Thyroid gland (tissue), 4 donors: ENCODE measurements at regions not wholly inside any gene's neighbourhood (a gene's known extent, or its start where the extent isn't known, plus 50 kb on each side); places are given as distances from the start of the nearest gene placed in this dataset.

ENCODE experiments used
- DNase-seq, 2 donors: peaks; one replicate each; pipeline ENCODE4 v3.0.0-alpha.2; 2019
- H3K27ac ChIP-seq, 3 donors: fragments of 200-600 bp; sonication (generic); 1 replicate in 2 of 3; 2 replicates in 1 of 3; pipeline ENCODE4 v1.5.1; 2016 to 2019; ENCODE audit warnings: mild to moderate bottlenecking in 1 of 3, moderate library complexity in 1 of 3
- H3K27me3 ChIP-seq: fragments of 200-600 bp; sonication (generic); one replicate; pipeline ENCODE4 v1.5.1; 2019
- H3K36me3 ChIP-seq, 2 donors: fragments of 200-600 bp; sonication (generic); one replicate each; pipeline ENCODE4 v1.5.1; 2016 to 2019
- H3K4me1 ChIP-seq, 2 donors: fragments of 200-600 bp; sonication (generic); one replicate each; pipeline ENCODE4 v1.5.1; 2017 to 2019
- H3K4me3 ChIP-seq, 3 donors: fragments of 200-600 bp; sonication (generic); replicated peaks in 1 of 3; 1 replicate in 2 of 3; 2 replicates in 1 of 3; pipeline ENCODE4 v1.5.1; 2016; ENCODE audit warnings: mild to moderate bottlenecking in 1 of 3
- H3K9me3 ChIP-seq: fragments of 200-600 bp; sonication (generic); one replicate; pipeline ENCODE4 v1.5.1; 2017
- POLR2A ChIP-seq, 2 donors: fragments of 450-650 bp; IDR thresholded peaks; one replicate each; pipeline ENCODE4 v1.6.1; 2017; ENCODE audit warnings: antibody characterized with exemption in 2 of 2, mild to moderate bottlenecking in 2 of 2, moderate library complexity in 1 of 2
- WGBS, 2 donors: methylation state at CpG; one replicate each; pipeline ENCODE4 v1.1.5; 2017; 5-methylcytosine and 5-hydroxymethylcytosine counted together
- intact Hi-C: fragments of 100-400 bp; cut with DNase I; formaldehyde crosslinking; loops from one replicate; pipeline ENCODE4 v1.15.1; 2023
- TF ChIP-seq, protein P1 (sequence below), 6 experiments: fragments of 200-600 bp in 3 of 6; fragments of 450-650 bp in 3 of 6; sonication (generic) in 3 of 6; IDR thresholded peaks; one replicate each; pipeline ENCODE4 v1.5.1; 2016 to 2019; ENCODE audit warnings: antibody characterized with exemption in 6 of 6, mild to moderate bottlenecking in 2 of 6, inconsistent platforms in 1 of 6, moderate library complexity in 1 of 6

DNA sequence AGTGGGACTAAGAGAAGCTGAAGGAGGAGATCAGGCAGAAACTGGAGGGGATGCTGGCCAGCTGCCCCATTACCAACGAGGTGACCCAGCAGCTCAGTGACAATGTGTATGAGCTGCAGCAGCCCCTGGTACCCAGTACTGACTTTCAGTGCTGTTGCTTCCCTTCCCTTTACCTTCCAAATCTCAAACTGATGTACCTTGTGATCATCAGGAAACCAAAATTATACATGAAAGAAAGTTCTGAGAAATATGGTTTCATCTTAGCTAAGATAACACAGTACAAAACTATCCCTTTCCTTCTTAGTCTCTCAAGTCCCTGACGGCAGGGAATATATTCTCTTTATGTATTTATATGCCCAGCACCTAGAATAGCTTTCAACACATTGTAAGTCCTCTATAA, 52.3 kb upstream of the CERS6 start:
- Histone ChIP-seq H3K9me3 (no peaks in the 10 kb centered on the region), H3K27ac (no peak overlapping the region), H3K4me1 (no peaks in the 10 kb centered on the region), H3K27me3 (no peaks in the 10 kb centered on the region), H3K36me3 (no peaks in the 10 kb centered on the region), H3K4me3 (no peak overlapping the region)
- TF ChIP-seq, protein P1, sequence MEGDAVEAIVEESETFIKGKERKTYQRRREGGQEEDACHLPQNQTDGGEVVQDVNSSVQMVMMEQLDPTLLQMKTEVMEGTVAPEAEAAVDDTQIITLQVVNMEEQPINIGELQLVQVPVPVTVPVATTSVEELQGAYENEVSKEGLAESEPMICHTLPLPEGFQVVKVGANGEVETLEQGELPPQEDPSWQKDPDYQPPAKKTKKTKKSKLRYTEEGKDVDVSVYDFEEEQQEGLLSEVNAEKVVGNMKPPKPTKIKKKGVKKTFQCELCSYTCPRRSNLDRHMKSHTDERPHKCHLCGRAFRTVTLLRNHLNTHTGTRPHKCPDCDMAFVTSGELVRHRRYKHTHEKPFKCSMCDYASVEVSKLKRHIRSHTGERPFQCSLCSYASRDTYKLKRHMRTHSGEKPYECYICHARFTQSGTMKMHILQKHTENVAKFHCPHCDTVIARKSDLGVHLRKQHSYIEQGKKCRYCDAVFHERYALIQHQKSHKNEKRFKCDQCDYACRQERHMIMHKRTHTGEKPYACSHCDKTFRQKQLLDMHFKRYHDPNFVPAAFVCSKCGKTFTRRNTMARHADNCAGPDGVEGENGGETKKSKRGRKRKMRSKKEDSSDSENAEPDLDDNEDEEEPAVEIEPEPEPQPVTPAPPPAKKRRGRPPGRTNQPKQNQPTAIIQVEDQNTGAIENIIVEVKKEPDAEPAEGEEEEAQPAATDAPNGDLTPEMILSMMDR (IDR thresholded peaks at IDR 0.05), result no peak
- no peak for TF ChIP-seq POLR2A (IDR thresholded peaks at IDR 0.05)
- 84% methylated on average over 2 of the region's 2 CpGs for WGBS, 2 donors
- intact Hi-C loops, result no loop called here
- no peak for DNase-seq

DNA sequence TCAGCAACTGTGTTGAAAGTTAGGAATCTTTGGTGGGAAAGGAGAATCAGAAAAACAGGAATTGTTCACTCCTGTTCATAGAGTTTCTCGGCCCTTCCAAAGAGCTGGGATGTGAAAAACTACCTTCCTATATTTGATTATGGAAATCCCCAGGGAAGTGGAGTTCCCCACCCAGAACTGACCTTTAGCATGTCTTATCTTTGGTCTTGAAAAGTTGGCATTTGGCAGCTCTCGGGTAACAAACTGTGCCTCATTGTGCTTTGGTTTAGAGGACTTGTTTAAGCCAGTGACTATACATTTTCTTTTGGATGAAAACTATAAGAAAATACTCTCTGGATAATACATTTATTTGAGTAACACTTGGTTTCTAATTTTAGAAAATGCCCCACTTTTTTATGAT, 51.3 kb upstream of the CERS6 start:
- no peaks in the 10 kb centered on the region for H3K4me1 ChIP-seq
- intact Hi-C loops, result no loop called here
- DNase-seq, result no peak
- H3K27ac ChIP-seq, result no peak overlapping the region
- no peaks in the 10 kb centered on the region for H3K27me3 ChIP-seq
- TF ChIP-seq, protein P1 (IDR thresholded peaks at IDR 0.05), result no peak
- no peak for TF ChIP-seq POLR2A (IDR thresholded peaks at IDR 0.05)
- no peak overlapping the region for H3K4me3 ChIP-seq
- no peaks in the 10 kb centered on the region for H3K9me3 ChIP-seq
- H3K36me3 ChIP-seq, result no peaks in the 10 kb centered on the region
- WGBS, 2 donors, result 86 to 88% methylated on average over 2 of the region's 2 CpGs
